ENCODE measurements at regions not wholly inside any gene's neighbourhood (a gene's known extent, or its start where the extent isn't known, plus 50 kb on each side); places are given as distances from the start of the nearest gene placed in this dataset.

DNA sequence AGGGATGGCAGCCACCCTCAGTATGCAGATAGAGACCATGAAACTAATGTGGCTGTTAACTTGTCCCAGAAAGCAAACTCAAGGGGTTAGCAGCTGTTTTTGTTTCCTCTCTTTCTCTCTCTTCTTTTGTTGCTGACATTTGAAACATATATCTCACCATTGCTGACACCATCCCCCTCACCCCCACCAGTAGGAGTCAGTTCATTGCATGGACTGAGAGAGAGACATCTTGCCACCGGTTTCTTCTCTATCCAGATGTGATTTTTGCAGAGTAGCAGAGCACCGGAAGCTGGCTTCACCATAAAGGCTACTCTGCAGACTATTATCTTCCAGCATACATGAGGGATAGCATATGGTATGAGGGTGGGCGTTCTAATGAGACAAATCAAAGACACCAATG lies 177.1 kb upstream of the FRG1 start:
- TF ChIP-seq, protein P1, sequence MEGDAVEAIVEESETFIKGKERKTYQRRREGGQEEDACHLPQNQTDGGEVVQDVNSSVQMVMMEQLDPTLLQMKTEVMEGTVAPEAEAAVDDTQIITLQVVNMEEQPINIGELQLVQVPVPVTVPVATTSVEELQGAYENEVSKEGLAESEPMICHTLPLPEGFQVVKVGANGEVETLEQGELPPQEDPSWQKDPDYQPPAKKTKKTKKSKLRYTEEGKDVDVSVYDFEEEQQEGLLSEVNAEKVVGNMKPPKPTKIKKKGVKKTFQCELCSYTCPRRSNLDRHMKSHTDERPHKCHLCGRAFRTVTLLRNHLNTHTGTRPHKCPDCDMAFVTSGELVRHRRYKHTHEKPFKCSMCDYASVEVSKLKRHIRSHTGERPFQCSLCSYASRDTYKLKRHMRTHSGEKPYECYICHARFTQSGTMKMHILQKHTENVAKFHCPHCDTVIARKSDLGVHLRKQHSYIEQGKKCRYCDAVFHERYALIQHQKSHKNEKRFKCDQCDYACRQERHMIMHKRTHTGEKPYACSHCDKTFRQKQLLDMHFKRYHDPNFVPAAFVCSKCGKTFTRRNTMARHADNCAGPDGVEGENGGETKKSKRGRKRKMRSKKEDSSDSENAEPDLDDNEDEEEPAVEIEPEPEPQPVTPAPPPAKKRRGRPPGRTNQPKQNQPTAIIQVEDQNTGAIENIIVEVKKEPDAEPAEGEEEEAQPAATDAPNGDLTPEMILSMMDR (IDR thresholded peaks at IDR 0.05), result no peak
- TF ChIP-seq, protein P2, sequence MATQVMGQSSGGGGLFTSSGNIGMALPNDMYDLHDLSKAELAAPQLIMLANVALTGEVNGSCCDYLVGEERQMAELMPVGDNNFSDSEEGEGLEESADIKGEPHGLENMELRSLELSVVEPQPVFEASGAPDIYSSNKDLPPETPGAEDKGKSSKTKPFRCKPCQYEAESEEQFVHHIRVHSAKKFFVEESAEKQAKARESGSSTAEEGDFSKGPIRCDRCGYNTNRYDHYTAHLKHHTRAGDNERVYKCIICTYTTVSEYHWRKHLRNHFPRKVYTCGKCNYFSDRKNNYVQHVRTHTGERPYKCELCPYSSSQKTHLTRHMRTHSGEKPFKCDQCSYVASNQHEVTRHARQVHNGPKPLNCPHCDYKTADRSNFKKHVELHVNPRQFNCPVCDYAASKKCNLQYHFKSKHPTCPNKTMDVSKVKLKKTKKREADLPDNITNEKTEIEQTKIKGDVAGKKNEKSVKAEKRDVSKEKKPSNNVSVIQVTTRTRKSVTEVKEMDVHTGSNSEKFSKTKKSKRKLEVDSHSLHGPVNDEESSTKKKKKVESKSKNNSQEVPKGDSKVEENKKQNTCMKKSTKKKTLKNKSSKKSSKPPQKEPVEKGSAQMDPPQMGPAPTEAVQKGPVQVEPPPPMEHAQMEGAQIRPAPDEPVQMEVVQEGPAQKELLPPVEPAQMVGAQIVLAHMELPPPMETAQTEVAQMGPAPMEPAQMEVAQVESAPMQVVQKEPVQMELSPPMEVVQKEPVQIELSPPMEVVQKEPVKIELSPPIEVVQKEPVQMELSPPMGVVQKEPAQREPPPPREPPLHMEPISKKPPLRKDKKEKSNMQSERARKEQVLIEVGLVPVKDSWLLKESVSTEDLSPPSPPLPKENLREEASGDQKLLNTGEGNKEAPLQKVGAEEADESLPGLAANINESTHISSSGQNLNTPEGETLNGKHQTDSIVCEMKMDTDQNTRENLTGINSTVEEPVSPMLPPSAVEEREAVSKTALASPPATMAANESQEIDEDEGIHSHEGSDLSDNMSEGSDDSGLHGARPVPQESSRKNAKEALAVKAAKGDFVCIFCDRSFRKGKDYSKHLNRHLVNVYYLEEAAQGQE (IDR thresholded peaks at IDR 0.05; ENCODE audit: insufficient read depth in 1 of 2, low read depth in 2 of 2, low read length in 1 of 2), result no peak
- TF ChIP-seq POLR2AphosphoS5 (IDR thresholded peaks at IDR 0.05; ENCODE audit: low read depth, low read length) (no peak), TCF7L2 (IDR thresholded peaks at IDR 0.05; ENCODE audit: low read depth, low read length) (no peak), SIN3A (IDR thresholded peaks at IDR 0.05; ENCODE audit: borderline replicate concordance, insufficient read depth, low read depth, low read length) (no peak)
